Activated T-helper 1 cell treated with anti-CD3 and anti-CD28 coated beads, Interleukin-12 subunit alpha, Interleukin-12 subunit beta, Interleukin-2, Interleukin-4 antibody, amounts not matched to agents 30 ng/mL and 10 ng/mL and 1 ng/mL, durations not matched to agents 14 hours and 24 hours and 36 hours (primary cell): ENCODE measurements at regions not wholly inside any gene's neighbourhood (a gene's known extent, or its start where the extent isn't known, plus 50 kb on each side); places are given as distances from the start of the nearest gene placed in this dataset.

Experiments used
- DNase-seq: peaks from one replicate; pipeline ENCODE4 v3.0.0; 2021; ENCODE audit warnings: low spot score
- H3K27ac Mint-ChIP-seq: one replicate; pipeline ENCODE4 v1.8.0; 2021; ENCODE audit warnings: mild to moderate bottlenecking, mixed read lengths
- H3K27me3 Mint-ChIP-seq: one replicate; pipeline ENCODE4 v1.8.0; 2022; ENCODE audit warnings: mild to moderate bottlenecking, moderate library complexity, mixed read lengths; ENCODE audit not compliant: insufficient read depth
- H3K36me3 Mint-ChIP-seq: one replicate; pipeline ENCODE4 v1.8.0; 2021; ENCODE audit warnings: low read depth, mixed read lengths
- H3K4me1 Mint-ChIP-seq: one replicate; pipeline ENCODE4 v1.8.0; 2021; ENCODE audit warnings: low read depth, mixed read lengths
- H3K4me3 Mint-ChIP-seq: one replicate; pipeline ENCODE4 v1.8.0; 2021; ENCODE audit warnings: mild to moderate bottlenecking, moderate library complexity, mixed read lengths
- H3K9me3 Mint-ChIP-seq: one replicate; pipeline ENCODE4 v1.8.0; 2021; ENCODE audit warnings: mixed read lengths
- intact Hi-C: fragments of 100-400 bp; cut with micrococcal nuclease; formaldehyde crosslinking; loops from one replicate; pipeline ENCODE4 v1.15.1; 2024

DNA sequence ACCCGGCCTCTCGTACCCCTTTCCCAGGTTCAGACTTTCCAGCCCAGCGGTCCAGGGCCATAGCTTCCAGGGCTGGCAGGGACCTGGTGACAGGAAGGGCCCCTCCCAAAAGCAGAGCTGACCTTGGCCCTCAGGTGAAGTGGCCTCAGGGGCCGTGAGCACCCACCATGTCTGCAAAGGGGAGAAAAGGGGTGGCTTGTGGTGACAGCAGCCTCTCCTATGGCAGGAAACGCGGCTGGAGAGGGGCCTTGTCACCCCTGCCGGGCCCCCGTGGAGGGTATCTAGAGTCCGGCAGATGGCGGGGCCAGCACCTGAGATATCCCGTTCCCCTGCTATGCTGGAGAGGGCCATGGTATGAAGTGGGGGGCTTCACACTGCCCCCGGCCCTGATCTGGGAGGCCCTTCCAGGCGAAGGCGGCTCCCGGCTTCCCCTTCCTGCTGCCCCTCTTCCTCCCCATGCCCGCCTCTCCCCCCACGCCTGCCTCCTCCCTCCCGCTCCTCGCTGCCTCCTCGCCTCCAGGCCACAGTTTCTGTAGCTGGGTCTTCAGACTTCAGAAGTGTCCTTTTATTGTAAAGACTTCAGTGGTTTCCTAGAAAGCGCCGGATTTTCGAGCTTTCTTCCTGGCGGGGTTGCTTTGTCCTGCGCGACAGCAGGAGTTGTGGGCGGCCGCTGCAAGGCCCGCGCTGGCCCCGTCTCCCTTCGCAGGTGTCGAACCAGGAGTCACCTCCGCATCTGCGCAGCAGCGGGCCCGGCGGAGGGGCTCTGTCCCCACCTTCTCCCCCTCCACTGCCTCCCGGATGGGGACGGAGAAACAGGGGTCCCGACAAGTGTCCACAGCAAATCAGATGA, 240.5 kb upstream of the MYT1L start:
- no peak overlapping the region for H3K27ac Mint-ChIP-seq
- no peak overlapping the region for H3K4me3 Mint-ChIP-seq
- no peak for DNase-seq
- no peaks in the 10 kb centered on the region for H3K36me3 Mint-ChIP-seq
- intact Hi-C loops: no loop called here
- H3K9me3 Mint-ChIP-seq: no peaks in the 10 kb centered on the region
- no peaks in the 10 kb centered on the region for H3K4me1 Mint-ChIP-seq
- H3K27me3 Mint-ChIP-seq: no peaks in the 10 kb centered on the region

DNA sequence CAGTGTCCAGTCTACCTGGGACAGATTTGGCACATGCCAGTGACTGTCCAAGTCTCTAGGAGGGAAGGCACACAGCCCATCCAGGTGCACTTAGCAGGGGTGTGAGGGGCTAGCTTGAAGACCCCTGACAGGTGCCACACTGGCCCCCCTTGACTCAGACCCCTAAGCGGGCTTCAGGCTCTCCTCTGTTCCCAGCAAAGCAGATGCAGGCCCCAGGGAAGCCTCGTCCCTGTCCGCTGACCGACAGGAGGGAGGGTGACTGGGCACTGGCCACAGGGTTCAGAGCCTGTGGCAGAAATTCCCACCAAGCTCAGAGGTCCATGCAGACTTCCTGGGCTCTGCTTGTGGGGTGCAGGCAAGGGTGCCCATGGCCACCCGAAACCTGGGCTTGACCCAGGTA, 239.8 kb upstream of the MYT1L start:
- no peak for DNase-seq
- no peaks in the 10 kb centered on the region for H3K36me3 Mint-ChIP-seq
- no peak overlapping the region for H3K27ac Mint-ChIP-seq
- H3K4me3 Mint-ChIP-seq: no peak overlapping the region
- H3K4me1 Mint-ChIP-seq: no peaks in the 10 kb centered on the region
- no peaks in the 10 kb centered on the region for H3K27me3 Mint-ChIP-seq
- H3K9me3 Mint-ChIP-seq: no peaks in the 10 kb centered on the region
- intact Hi-C loops: no loop called here

DNA sequence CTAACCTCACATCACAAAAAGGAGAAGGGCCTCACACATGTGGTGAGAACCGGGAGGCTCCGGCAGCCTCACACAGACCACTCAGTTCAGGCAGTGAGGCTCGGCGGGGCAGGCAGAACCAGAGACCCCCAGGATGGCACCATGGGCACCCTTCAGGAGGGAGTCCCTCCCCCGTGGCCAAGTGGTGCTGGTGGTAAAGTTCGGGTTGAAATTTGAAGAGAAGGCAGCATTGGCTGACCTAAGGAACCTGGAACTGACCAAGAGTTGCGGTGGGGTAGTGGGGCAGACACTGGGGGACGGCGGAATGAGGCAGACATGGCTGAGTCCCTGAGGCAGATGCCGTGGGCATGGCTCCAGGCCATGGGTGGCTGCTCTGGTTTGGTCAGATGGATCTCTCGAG, 239.3 kb upstream of the MYT1L start:
- H3K4me3 Mint-ChIP-seq: no peak overlapping the region
- H3K27me3 Mint-ChIP-seq: no peaks in the 10 kb centered on the region
- H3K27ac Mint-ChIP-seq: no peak overlapping the region
- H3K9me3 Mint-ChIP-seq: no peaks in the 10 kb centered on the region
- intact Hi-C loops: no loop called here
- no peaks in the 10 kb centered on the region for H3K4me1 Mint-ChIP-seq
- no peak for DNase-seq
- no peaks in the 10 kb centered on the region for H3K36me3 Mint-ChIP-seq

DNA sequence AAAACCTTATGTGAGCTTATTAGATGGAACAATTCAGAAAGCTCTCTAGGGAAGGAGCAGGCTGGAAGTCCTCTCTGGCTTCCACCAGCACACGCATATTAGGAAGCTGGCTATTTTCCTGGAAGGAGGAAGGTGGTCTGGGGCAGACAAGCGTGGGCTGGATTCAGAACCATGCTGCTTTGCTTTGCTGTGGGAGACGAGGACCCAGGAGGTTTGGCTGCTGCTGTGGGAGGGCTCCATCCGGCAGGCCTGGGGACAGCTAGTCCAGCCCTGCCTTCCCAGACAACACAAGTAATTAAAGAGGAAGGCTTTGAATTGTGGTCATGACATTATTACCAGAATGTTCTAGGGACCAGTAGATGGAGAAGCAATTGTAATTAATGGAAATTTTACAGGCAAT, 238.8 kb upstream of the MYT1L start:
- H3K4me1 Mint-ChIP-seq: no peaks in the 10 kb centered on the region

DNA sequence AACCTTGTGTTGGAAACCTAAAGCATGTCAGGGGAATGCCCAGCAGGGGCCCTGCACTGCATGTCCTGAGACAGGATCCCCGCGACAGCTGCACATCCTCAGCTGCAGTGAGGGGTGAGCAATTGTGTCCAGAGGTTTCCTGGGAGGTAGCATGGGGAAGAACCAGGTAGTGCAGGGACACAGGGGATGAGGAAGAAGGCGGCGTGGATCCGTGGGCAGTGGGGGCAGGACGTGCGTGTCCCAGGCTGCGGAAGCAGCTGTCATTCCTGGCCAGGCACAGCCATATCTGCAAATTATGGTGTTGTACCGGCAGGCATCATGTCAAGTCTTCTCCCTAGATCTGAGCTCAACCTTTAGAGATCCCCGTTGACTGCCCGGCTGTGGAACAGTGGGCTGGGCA, 238.2 kb upstream of the MYT1L start:
- no peak overlapping the region for H3K4me3 Mint-ChIP-seq
- no peaks in the 10 kb centered on the region for H3K4me1 Mint-ChIP-seq
- intact Hi-C loops: no loop called here
- H3K36me3 Mint-ChIP-seq: no peaks in the 10 kb centered on the region
- no peaks in the 10 kb centered on the region for H3K9me3 Mint-ChIP-seq
- no peak overlapping the region for H3K27ac Mint-ChIP-seq
- DNase-seq: no peak
- H3K27me3 Mint-ChIP-seq: no peaks in the 10 kb centered on the region

More for the DNA sequence above, 238.8 kb upstream of the MYT1L start:
- Mint-ChIP-seq H3K27ac (no peak overlapping the region), H3K4me3 (no peak overlapping the region), H3K36me3 (no peaks in the 10 kb centered on the region), H3K27me3 (no peaks in the 10 kb centered on the region), H3K9me3 (no peaks in the 10 kb centered on the region)
- intact Hi-C loops: no loop called here
- no peak for DNase-seq

DNA sequence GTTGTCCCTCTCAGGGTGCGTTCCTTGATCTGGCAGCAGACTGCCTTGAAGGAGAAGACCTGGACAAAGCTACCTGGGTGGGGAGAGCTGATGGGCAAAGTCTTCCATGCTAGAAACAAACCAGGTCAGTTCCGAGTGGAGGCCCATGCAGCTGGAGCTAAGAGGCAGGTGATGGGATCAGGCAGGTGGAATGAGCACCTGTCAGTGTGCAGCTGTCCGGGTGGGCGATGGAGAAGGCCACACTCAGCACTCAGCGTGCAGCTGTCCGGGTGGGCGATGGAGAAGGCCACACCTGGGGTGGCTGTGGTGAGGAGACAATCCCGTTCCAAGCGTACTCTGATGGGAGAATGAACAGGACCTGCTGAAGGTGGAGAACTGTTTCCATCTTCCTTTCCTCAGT, 237.3 kb upstream of the MYT1L start:
- intact Hi-C loops: no loop called here
- Mint-ChIP-seq H3K27ac (no peak overlapping the region), H3K9me3 (no peaks in the 10 kb centered on the region), H3K36me3 (no peaks in the 10 kb centered on the region), H3K4me3 (no peak overlapping the region), H3K27me3 (no peaks in the 10 kb centered on the region), H3K4me1 (no peaks in the 10 kb centered on the region)
- DNase-seq: no peak

DNA sequence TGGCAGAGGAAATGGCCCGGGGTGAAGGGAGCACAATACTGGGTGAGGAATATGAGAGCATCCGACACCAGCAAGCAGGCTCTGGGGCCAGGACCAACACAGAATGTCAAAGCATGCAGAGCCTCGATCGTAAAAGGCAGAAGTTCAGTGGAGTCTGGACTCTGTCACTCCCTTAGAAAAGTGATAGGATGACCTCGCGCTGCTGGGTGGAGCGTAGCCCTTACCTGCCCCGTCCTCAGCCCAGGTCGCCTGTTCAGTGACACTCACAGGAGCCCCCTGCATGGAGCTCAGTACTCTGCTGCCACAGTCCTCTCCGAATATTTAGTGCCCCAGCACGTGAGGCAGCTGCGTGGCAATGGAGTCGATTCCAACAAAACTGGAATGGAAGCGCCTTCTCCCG, 236.7 kb upstream of the MYT1L start:
- intact Hi-C loops: no loop called here
- no peaks in the 10 kb centered on the region for H3K36me3 Mint-ChIP-seq
- no peak overlapping the region for H3K27ac Mint-ChIP-seq
- H3K27me3 Mint-ChIP-seq: no peaks in the 10 kb centered on the region
- H3K9me3 Mint-ChIP-seq: no peaks in the 10 kb centered on the region
- no peak for DNase-seq
- no peaks in the 10 kb centered on the region for H3K4me1 Mint-ChIP-seq
- H3K4me3 Mint-ChIP-seq: no peak overlapping the region

DNA sequence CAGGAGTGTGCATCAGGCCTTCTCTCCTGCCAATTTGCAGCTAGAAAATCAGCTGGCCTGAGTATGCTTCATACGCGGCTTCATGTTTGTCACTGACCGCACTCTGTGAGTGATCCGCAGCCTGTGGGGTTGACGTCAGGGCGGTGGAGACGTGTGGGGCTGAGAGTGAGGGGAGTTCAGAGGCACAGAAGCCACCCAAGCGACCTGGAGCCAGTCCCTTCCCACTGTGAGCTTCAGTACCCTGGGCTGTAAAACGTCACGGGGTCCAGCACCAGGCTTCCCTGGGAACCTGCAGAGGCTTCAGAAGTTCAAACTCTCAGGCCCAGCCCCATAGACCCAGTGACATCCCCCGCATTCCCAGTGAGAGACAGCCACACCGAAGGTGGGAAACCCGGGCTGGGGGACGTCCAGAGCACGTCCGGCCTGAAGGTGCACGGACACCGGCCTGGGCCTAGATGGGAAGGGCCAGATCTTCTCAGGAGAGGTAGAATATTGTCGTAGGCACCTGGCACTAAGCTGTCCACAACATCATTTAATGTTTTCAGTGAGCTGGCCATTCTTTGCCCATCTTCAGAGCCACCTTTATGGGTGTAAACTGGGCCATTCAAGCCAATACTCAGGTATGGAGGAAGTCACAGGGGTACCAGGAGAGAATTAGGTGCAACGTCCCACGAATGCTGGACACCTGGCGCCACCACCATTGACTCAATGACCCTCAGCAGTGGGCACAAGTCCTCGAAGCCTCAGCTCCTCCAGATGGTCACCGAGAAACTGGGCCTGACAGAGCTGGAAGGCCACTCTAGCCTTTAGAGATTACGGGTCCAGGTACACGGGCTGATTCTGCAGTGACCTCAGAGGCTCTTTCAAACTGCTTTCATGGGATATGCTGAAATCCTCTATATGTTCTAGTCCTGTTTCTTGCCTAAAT, 235.6 kb upstream of the MYT1L start:
- Mint-ChIP-seq H3K4me1 (no peaks in the 10 kb centered on the region), H3K27ac (no peak overlapping the region), H3K36me3 (no peaks in the 10 kb centered on the region)

DNA sequence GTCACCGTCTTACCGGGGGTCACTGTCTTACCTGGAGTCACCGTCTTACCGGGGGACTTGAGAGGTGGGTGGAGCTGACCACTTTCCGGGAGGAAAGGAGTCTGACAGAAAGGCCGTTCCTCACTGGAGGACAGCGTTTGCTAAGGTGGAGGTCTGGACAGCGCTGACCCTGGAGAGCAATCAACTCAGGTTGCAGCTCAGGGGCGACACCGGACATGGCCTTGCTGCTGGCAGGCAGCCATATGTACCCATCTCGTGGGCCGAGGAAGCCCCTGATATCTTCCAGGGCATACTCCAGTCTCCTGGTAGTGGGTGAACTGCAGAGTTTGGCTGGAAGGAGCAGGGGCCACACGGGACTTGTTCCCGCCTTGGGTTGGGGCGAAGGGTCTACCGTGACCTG, 234.6 kb upstream of the MYT1L start:
- peaks cover 2% of the 10 kb centered on the region for H3K27me3 Mint-ChIP-seq
- intact Hi-C loops: no loop called here
- no peak overlapping the region for H3K4me3 Mint-ChIP-seq
- no peaks in the 10 kb centered on the region for H3K36me3 Mint-ChIP-seq
- no peaks in the 10 kb centered on the region for H3K9me3 Mint-ChIP-seq
- H3K4me1 Mint-ChIP-seq: no peaks in the 10 kb centered on the region
- no peak overlapping the region for H3K27ac Mint-ChIP-seq
- no peak for DNase-seq

More for the DNA sequence above, 235.6 kb upstream of the MYT1L start:
- DNase-seq: no peak
- no peaks in the 10 kb centered on the region for H3K9me3 Mint-ChIP-seq
- no peaks in the 10 kb centered on the region for H3K27me3 Mint-ChIP-seq
- no peak overlapping the region for H3K4me3 Mint-ChIP-seq
- intact Hi-C loops: no loop called here

DNA sequence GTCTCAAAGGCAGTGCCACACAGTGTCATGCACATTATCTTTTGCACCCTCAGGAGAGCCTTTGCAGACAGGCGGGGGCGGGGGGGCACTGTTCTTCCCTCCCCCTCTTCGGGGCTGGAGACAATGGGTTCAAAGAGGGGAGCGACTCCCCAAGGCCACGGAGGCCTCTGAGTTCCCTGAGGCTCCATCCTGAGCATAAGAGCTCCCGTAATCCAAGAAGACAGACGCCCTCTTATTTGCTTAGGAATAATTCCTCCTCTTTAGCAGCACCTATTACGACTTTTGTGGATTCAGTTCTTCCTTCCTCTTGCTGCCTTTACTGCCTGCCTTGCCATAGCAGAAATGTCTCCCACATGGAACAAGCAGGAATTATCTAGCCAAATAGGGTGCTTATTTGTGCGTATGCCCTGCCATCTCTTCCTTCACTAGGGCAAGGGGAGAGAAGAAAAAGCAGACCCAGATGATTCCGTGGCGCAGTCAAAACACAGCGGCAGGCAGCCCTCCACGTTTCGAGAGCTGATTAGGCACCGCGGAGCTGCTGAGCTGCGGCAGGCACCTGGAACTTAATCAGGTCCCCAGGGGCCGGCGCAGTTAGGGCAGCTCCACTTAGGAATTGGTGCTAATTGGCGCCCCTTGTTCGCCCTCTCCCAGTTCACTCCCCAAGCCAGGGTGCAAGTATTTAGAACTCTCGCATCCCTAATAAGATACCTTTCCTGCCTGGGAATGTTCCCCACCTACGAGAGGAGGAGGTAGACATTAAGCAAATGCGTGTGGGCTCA, 233.4 kb upstream of the MYT1L start:
- H3K4me1 Mint-ChIP-seq: no peaks in the 10 kb centered on the region
- intact Hi-C loops: no loop called here
- H3K4me3 Mint-ChIP-seq: no peak overlapping the region
- no peak overlapping the region for H3K27ac Mint-ChIP-seq
- H3K27me3 Mint-ChIP-seq: peaks cover 2% of the 10 kb centered on the region
- H3K36me3 Mint-ChIP-seq: no peaks in the 10 kb centered on the region
- no peaks in the 10 kb centered on the region for H3K9me3 Mint-ChIP-seq
- DNase-seq: no peak

DNA sequence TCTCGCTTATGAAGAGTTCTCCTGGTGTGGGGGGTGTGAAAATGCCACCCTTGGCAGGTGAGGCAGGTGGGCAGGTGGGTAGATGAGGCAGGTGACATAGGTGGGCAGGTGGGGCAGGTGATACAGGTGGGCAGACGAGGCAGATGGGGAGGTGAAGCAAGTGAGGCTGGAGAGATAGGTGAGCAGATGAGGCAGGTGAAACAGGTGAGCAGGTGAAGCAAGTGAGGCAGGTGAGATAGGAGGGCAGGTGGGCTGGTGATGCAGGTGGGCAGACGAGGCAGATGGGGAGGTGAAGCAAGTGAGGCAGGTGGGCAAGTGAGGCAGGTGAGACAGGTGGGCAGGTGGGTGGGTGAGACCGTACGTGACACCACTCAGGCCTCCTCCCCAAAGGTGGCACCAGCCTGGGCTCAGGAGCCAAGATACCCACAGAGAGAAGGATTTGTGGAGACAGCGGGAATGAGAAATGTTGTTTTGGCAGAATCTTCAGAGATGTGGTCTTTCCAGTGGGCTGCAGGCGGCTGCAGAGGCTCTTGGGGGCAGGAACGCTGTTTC, 232.3 kb upstream of the MYT1L start:
- no peaks in the 10 kb centered on the region for H3K36me3 Mint-ChIP-seq
- intact Hi-C loops: no loop called here
- no peaks in the 10 kb centered on the region for H3K4me1 Mint-ChIP-seq
- no peak for DNase-seq
- no peak overlapping the region for H3K27ac Mint-ChIP-seq
- no peaks in the 10 kb centered on the region for H3K9me3 Mint-ChIP-seq
- peaks cover 2% of the 10 kb centered on the region for H3K27me3 Mint-ChIP-seq
- no peak overlapping the region for H3K4me3 Mint-ChIP-seq

DNA sequence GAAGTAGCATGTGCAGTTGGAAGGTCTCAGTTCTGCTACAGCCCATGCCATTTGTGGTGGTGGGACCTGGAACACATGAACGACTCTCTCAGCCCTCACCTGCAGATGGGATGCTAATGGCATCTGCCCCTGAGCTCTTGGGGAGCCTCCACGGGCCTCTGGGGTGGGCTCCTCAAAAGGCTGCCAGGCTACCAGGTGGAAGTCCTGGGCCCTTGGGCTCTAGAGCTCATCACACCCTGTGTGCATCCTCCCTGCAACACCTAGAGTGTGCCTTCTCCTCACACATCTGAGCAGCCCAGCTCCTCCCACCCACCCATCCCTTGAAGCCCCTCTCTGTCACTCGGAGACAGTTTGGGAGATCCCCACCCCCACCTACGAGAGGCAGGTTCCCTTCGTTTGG, 231.8 kb upstream of the MYT1L start:
- intact Hi-C loops: no loop called here
- Mint-ChIP-seq H3K4me1 (no peaks in the 10 kb centered on the region), H3K36me3 (no peaks in the 10 kb centered on the region), H3K4me3 (no peak overlapping the region), H3K27me3 (peaks cover 2% of the 10 kb centered on the region), H3K27ac (no peak overlapping the region), H3K9me3 (no peaks in the 10 kb centered on the region)
- no peak for DNase-seq
